Mammary epithelial cell (primary cell): ENCODE measurements at regions not wholly inside any gene's neighbourhood (a gene's known extent, or its start where the extent isn't known, plus 50 kb on each side); places are given as distances from the start of the nearest gene placed in this dataset.

Experiments
- EZH2 ChIP-seq: IDR thresholded peaks from 2 replicates; pipeline ENCODE4 v1.6.1; 2012; ENCODE audit warnings: low read length, inconsistent platforms, borderline replicate concordance
- TF ChIP-seq, protein P1 (sequence below), 2 donors: IDR thresholded peaks in 1 of 2; conservative IDR thresholded peaks in 1 of 2; 2 replicates each; pipeline ENCODE4 v1.5.1; 2011 to 2012; ENCODE audit warnings: inconsistent platforms in 2 of 2, low read length in 2 of 2, mild to moderate bottlenecking in 2 of 2, control low read depth in 1 of 2, low read depth in 1 of 2; ENCODE audit not compliant: insufficient read depth in 1 of 2; ENCODE audit errors: extremely low read depth in 1 of 2

DNA sequence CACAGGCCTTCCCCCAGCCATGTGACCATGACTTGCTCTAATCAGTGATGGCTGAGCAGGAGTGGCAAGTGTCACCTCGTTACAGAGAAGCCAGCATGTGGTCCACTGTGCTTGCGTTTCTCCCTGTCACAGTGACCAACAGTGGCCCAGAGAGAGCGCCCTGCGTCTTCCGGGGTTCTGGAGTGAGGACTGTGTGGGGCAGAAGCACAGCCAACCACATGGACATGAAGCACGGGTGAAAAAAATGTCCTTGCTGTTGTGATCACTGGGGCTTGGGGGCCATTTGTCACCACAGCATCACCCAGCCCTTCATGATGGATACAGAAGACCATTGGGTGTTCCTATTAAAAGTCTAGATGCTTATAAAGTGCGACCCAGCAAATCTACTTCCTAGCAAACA, 174.6 kb upstream of the C14orf180 start:
- TF ChIP-seq, protein P1, sequence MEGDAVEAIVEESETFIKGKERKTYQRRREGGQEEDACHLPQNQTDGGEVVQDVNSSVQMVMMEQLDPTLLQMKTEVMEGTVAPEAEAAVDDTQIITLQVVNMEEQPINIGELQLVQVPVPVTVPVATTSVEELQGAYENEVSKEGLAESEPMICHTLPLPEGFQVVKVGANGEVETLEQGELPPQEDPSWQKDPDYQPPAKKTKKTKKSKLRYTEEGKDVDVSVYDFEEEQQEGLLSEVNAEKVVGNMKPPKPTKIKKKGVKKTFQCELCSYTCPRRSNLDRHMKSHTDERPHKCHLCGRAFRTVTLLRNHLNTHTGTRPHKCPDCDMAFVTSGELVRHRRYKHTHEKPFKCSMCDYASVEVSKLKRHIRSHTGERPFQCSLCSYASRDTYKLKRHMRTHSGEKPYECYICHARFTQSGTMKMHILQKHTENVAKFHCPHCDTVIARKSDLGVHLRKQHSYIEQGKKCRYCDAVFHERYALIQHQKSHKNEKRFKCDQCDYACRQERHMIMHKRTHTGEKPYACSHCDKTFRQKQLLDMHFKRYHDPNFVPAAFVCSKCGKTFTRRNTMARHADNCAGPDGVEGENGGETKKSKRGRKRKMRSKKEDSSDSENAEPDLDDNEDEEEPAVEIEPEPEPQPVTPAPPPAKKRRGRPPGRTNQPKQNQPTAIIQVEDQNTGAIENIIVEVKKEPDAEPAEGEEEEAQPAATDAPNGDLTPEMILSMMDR (conservative IDR thresholded peaks at IDR 0.05 in 1 of 2, IDR thresholded peaks at IDR 0.05 in 1 of 2; ENCODE audit: extremely low read depth in 1 of 2, insufficient read depth in 1 of 2, low read depth in 1 of 2, low read length in 2 of 2): no peak
- TF ChIP-seq EZH2: no peak
